A172 (cell line): ENCODE measurements at regions not wholly inside any gene's neighbourhood (a gene's known extent, or its start where the extent isn't known, plus 50 kb on each side); places are given as distances from the start of the nearest gene placed in this dataset.

Experiments used
- DNase-seq: peaks from one replicate; pipeline ENCODE4 v3.0.0-alpha.2; 2015; ENCODE audit warnings: low spot score

DNA sequence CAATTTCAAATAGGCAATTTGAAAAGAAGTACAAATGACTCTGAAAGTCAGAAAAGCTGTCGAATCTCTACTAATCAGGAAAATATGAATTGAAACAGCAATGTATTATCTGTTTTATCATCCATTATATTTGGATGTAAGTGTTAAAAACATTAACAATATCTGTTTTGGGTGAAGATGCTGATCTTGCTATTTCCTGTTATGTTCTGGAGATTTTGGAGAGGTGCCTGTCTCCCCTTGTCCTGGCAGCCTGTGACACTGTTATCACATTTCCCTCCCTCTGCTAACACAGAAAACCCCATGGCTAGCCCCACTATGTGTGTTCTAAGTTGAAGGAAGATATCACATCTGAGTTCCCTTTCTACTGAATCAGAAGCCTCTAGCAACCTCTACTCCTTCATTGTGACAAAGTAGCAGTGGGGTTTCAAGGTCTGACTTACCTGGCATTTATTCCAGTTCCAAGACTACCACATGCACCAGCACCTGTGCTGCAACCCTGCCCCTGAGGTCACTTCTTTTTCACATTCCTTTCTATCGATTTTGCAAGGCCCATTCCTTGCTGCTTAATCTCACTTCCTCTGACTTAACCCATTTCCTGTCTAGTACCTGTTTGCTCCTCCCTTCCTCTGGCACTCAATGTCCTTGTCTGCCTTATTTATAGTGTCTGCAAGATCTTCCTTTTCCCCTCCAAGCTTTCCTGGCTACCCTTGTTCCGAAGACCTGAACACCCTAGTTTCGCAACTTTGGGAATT lies 95.5 kb upstream of the COL8A1 start:
- DNase-seq, result peak; percentile 54

DNA sequence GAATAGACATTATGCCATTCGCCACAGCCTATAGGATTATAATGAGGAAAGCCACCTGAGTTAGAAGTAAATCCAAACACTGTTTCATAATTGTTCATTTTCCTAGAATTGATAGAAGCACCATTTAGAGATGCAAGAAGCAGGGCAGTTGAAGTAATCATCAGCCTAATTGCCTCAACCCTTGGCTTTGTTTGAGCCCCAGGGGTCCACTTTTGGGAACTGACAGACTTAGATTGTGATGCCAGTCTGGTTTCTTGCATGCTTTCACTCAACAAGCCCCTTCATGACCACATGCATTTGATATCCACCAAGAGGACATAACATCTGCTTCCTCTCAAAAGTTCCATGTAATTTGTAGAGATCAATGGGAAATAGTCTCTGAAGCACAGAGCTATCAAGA lies 97.2 kb upstream of the COL8A1 start:
- no peak for DNase-seq

DNA sequence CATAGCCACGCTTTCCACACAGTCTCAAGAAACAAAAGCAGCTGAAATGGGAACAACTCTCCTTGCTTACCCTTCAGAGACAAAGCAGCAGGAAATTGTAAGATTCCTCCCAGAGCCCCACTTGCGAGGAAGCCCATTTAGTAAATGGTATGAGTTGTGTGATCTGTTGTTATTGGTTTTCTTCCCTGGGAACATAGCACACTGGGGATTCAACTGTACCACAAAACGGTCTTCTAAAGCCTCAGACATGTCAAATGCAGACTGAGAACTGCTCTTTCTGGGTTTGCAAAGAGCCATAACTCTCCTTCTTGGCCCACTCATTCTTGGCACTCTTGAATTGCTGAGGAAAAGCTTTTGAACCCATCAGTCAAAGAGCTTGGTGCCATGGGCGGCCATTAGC lies 101.0 kb upstream of the COL8A1 start:
- DNase-seq, result no peak

DNA sequence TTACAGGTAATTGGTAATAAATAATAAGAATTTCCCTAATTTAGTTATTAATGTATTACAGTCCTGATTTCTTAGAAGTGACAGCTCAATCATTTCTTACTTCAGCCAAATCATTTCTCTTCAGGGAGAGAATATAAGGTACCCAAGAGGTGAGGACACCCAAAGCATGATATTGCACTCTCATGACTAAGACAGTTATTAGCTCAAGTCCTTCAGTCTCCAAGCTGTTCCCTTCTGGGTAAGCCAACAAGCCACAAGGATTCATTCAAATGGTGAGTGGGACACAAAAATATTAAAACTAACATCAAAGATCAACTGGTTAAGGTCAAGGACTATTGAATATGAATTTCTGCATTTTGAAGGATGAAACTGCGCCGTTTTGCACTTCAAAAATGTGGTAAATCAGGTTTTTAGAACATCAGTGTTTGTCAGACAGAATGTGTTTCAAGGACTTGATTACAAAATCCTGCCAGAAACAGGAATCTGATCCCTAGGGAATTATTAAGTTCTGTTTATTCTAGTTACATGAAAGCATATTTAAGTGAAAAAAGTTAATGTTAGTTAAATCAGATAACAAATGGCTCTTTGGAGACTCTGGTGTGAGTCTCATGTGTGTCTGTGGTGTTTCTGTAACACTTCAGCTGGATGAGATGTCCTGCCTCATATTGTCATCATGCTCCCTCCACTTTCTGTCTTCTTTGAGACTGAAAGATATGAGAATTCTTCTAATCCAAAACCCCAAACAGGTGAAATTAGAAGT lies 101.7 kb upstream of the COL8A1 start:
- no peak for DNase-seq

DNA sequence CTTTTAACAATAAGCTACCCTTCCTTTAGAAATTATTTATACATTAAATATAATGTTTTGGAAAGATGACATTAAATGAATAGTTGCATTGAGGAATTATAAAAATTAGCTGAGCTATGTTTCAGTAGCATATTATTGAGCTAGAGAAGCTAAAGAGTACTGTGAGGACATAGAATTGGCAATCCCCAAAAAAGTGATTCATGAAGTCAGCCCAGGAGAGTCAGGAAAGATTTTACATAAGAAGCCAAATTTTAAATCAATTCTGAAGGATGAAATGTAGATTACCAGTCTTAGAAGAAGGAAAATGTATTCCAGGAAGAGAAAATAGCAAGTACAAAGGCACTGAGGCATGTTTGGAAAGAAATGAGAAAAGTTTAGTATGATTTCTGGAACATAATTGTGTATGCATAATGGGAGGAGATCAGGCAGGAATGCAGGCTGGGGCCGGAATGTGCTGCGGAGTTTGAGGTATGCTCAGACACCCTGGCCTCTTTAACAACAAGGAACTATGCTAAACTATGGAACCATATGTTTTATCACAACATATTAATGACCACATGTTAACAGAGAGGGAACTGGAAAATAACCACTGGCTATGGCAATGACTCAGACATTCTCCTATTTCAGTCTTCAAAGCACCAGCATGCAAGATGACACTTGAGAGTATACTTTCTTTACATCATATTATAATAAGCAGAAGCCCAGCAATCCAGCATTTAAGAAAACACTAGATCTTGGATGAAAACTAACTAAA lies 103.3 kb upstream of the COL8A1 start:
- peak; percentile 26 for DNase-seq

DNA sequence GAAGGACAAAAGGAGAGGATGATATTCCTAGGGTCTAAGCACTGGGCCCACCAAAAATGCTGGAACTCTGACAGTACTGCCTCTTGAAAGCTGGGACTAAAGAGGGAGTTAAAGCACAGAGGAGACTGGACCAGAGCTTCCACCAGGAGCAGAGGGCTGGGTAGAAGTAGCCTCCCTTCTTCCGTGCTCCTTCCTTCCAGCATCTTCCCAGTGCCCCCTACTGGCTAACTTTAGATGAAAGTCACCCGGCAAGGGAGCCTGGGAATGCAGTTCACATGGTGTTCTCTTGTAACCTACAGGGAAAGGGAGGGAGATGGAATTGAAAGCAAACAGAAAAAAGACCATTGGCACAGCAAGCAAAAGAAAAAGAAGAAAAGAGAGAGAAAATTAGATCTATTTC lies 106.1 kb upstream of the COL8A1 start:
- DNase-seq, result peak; percentile 85

DNA sequence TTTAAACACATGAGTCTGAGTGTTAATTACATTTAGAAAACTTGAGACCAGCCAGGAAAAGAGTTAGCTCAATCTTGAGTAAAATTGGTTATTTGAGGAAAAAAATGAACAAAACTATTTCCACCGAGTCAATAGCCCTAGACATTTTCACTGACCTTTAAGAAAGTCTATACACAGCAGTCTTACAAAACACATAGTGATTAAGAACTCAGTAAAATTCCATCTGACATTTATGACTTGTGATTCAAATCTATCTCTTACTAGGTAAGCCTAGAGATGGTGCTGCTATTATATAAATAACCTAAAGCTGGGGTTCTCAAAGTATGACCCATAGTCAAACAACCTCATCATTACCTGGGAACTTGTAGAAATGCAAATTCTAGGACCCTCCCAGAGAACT lies 109.1 kb upstream of the COL8A1 start:
- no peak for DNase-seq

DNA sequence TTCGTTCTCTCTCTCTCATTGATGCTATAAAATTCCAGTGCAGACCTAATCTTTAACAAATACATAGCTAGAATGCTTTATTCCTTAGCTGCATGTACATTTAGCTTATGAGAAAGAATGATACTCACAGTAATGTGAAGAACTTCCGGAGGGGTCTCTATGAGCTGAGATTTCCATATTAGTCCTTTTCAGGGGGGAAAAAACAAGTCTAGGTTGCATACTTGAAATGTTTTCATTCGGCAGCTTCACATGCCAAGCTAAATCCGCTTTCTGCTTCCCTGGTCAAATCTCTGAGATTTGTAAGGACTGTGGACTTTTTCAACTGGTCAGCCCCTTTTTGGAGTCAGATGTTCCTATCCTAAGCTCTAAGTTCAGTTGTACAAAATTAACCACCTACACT lies 111.5 kb upstream of the COL8A1 start:
- no peak for DNase-seq

DNA sequence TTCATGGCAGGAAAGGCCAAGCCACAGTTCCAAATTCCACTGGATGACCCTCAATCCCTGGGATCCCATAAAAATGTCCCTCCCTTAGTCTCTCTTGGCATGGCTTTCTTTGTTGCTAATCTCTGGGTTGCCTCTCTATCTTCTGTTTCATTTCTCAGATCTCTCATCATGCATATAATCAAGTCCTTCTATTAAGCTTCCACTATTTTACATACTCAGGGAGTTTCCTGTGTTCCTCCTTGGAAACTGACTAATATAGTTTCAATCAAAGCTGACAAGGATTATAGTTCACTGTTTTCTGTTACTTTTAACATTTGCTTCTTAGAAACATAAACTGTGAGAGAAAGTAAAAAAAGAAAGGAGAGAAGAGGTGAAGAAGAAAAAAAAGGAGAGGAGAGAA lies 113.8 kb upstream of the COL8A1 start:
- no peak for DNase-seq

DNA sequence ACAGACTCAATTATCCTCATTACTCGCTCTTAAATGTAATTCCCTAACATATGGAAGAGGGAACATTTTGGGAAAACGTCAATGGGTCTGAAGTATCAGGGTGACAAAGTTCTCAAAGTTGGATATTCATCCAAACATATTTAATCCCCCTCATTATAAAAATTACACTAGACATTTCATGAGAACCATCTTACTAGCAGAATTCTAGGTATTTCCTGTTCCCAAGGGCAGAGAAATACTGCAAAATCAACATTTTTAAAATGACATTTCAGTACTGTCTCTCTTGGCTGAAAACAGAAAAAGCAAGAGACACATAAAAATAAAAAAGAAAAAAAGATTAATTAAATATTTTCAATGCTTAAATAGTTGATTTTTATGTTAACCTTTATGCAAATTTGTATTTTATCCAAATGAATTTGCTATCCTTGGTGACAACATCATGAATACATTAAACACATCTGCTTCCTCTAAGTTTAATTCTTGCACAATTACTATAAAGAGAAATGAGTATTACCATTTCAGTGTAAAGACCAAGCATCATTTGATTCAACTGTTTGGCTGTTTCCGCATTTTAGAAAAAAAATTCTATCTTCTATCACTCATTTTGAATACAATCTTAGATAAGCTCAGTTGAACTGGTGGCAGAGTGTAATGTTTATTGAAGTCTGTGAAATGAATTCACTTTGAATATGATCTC lies 114.8 kb upstream of the COL8A1 start:
- DNase-seq, result no peak

DNA sequence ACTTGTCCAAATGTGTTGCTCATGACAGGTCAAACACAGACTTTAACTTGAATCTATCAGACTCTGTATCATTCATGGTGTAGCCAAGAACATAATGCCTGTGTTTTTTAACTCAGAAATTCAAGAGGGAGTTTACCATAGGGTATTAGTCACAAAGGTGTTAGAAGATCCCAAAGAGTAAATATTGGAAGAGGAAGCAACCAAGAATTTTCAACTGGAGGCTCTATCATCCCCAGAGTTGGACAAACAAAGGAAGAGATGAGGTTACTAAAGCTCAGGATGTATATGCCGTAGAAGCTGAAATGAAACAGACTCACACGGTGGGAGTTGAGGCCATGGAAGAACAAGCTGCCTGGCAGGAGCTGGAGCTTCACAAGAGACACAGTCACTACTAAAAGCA lies 116.2 kb upstream of the COL8A1 start:
- DNase-seq, result no peak

DNA sequence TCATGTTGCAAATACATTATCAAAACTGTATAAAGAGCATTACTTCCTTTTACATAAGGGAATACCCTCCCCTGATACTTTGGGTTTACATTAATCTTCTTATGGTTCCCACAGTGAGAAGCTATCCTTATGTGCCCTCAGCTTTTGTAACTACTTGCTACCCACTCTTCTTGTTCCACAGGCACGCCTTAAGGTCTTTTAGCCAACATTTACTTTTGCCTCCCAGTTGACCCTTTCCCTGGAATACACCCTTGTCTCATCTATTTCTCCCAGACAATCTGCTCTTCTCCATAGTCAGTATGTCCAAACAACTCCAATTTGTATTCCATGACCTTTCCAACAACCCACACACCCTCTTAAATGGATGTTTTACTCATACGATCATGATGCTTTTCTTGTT lies 116.8 kb upstream of the COL8A1 start:
- DNase-seq, result no peak

DNA sequence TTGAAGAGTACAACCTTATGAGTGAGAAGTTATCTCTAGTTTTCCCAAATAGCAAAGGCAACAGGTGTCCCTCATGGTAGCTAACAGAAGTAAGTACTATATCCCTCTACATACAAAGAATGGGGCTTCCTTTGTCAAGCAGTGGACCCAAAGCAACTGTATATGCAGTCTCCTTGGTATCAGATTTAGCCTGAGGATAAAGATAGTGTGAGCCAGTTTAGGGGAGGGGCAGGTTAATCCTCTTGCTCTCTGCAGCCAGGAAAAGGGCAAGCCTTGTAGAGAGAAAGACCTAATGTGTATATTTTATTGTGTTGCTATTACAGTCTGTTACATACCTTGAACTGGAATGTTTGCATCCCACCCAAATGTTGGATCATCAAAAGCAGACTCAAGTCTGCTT lies 117.9 kb upstream of the COL8A1 start:
- no peak for DNase-seq

DNA sequence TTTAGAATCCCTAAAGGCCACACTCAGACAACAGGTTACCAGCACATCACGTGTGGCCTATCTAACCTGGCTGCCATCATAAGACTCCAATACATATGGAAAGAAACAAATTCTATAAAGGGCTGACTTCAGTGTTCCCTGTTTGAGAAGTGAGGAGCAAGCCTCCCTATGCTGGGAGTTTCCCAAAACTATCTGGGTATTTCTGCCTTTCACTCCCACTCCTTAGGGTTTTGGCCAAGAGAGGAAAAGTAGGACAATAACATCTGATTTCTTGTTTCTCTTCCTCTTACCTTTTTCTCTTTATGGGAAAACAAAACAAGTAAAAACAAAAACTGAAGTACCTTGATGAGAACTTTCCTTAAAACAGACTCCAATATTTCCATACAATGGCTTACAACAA lies 121.5 kb upstream of the COL8A1 start:
- DNase-seq, result no peak

DNA sequence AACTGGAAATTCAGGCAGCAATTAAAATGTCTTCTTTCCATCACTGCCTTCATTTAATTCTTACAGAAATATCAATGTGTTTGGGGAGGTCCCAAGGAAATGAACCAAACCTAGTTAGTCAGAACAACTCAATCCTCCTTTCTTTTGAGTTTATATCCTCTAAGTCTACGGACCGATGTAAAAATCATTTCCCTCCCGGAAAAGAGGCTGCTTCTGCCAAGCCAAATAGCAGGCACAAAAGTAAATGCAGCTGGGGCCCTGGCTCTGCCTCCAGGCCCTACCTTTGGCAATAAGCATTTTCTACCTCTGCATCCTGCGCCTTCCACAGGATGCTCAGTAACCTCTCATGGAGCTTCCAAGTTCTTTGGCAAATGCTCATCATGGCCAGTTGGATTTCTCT lies 122.5 kb upstream of the COL8A1 start:
- no peak for DNase-seq

DNA sequence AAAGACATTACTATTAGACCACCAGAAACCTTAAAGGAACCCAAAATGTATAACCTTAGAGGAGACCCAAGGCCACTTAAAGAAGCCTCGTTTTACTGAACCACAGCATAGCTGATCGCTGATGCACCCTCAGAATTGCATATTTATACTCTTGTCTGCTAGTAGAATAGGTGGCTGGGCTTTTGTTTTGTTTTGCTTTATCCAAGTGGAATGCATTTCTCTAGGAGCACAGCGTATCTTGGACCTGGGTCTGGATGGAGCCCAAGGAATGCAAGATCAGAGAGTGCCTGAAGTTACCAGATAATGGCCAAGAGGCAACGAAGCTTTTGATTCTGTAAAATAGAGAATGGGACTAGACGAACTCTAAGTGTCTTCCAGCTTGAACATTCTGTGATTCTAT lies 129.2 kb upstream of the COL8A1 start:
- DNase-seq, result peak; percentile 74

DNA sequence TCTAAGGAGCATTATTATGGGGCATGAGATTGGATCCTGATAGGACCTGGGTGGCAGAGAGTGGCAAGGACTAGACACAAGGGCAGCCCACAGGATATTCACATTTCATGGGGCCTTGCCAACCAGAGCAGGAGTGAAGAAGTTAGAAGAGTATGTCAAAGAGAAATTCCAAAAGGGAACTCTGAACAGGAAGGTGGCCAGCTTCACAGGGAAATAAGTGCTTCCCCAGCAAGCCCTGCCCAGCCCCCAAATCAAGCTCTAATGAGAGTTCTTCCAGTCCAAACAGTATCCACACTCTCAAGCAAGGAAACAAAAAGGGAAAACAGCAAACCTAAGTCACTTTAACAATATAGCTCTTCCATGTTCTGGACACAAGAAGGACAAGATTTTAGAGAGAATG lies 130.2 kb upstream of the COL8A1 start:
- DNase-seq, result no peak

DNA sequence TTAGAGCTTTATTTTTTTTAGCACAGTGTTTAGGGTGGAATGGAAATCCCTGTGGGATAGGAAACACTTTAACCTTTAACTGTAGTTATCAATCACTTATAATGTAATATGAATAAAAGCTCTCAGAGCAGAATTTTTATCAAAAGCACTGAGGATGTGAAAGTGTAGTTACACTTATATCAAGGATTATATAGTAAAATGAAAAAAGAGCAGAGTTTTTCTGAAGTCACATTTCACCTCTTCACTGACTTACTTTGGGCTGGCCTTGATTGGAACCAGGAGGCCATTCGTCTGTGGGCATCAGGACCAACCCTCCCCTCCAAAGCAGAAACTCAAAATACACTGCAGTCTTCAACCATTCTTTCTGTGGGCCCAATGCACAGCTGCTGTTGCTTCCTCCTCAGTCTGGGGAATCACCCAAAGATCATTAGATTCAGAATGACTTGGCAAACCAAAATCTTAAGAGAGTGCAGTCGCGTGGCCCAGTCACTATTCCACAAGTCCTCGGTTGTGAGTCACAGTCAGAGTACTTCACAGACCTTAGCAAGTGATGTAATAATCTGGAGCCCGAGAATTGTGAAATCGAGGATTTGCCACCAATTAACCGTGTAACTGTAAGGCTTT lies 132.6 kb upstream of the COL8A1 start:
- DNase-seq, result peak; percentile 94

DNA sequence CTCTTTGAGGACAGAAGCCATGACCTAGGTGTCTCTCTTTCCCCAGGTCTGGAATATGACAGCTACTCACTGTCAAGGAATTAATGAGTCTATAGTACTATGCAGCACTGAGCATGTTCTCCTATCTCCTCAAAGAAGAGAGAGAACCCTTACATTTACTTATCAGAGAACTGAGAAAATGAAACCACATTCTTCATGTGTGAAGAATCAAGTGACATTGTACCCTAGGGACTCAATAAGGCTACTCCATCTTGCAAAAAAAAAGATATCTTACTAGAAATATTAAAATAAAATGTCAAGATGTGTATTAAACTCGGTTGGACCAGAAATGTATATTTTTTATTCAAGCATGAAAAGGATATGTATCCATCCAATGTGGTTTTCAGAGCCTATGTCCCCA lies 133.2 kb upstream of the COL8A1 start:
- DNase-seq, result no peak

DNA sequence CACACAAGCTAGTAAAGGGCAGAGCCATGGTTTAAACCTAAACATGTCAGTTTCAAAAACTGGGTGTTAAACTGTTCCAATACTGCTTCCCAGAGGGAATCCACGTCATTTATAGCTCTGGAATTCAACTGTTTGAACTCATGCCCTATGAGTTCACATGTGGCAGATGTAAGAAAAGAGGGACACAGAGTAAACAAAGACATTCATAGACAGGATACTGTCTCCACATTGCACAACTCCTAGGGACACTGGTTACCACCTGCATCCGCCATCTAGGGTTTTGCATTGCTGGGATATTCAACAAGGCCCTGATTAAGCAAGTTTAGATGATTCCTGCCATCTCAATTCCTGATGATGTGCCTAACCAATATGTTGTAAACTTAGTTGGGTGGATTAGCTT lies 134.1 kb upstream of the COL8A1 start:
- peak; percentile 25 for DNase-seq

DNA sequence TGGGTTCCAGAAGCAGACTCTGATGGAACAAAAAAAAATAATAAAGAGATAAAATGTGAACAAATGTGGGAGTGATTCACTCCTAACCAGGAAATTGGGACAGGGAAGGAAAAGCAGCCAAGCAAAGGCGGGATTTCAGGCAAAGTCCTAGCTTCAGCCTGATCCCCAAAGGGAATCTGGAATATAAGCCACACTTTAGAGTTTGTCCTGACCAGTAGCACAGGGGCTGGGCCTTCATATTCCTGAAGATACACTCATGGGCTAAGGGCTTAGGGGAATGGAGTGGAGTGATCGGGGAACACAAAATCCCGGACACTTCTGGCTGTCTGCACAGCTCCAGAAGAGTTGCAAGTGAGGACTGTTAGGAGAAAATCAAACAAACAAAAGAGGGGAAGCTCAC lies 135.0 kb upstream of the COL8A1 start:
- no peak for DNase-seq

DNA sequence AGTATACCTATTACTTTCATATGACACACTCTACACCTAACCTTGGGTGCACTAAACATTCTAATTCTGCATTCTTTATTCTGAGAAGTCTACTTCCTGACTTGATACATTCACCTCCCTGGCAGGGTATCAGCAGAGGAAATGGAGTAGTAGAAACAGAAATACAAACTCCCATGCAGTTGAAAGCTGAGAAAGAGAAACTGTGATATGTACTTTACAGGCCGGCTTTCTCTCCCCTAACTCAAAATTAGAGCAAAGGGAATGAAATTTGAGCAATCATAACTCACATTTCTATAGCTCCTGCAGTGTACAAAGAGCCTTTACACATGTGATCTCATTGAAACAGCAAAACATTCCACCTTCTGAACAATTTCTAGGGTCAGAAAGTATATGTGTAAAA lies 135.5 kb upstream of the COL8A1 start:
- DNase-seq, result no peak
